ENCODE measurements at regions not wholly inside any gene's neighbourhood (a gene's known extent, or its start where the extent isn't known, plus 50 kb on each side); places are given as distances from the start of the nearest gene placed in this dataset.
"Not testable (repeated sequence)": the region's sequence is repeated elsewhere in the genome, so short reads cannot be mapped to it uniquely, and the experiment has no call there.

GRCh38 chr20:29320216-29320949 is 1937.1 kb upstream of the DEFB115 start:
- DNase-seq, result not testable (repeated sequence)

- DNase-seq, result not testable (repeated sequence)
These were observed 1933.6 kb upstream of the DEFB115 start for GRCh38 chr20:29323631-29324515.

- not testable (repeated sequence) for DNase-seq
These were observed 1932.8 kb upstream of the DEFB115 start for GRCh38 chr20:29324516-29325303.

GRCh38 chr20:29325304-29325640 is 1932.2 kb upstream of the DEFB115 start:
- DNase-seq, result no peak

- not testable (repeated sequence) for DNase-seq
These were observed 1931.7 kb upstream of the DEFB115 start for GRCh38 chr20:29325781-29326180.

- no peak for DNase-seq
These were observed 1930.9 kb upstream of the DEFB115 start for GRCh38 chr20:29326376-29327070.

GRCh38 chr20:29327600-29328420 is 1929.7 kb upstream of the DEFB115 start:
- not testable (repeated sequence) for DNase-seq

- DNase-seq, result not testable (repeated sequence)
These were observed 1926.9 kb upstream of the DEFB115 start for GRCh38 chr20:29330429-29331115.

- DNase-seq, result no peak
These were observed 1907.6 kb upstream of the DEFB115 start for GRCh38 chr20:29349836-29350235.

GRCh38 chr20:29375937-29376336 is 1881.5 kb upstream of the DEFB115 start:
- DNase-seq, result not testable (repeated sequence)

GRCh38 chr20:29392853-29393252 is 1864.6 kb upstream of the DEFB115 start:
- not testable (repeated sequence) for DNase-seq

GRCh38 chr20:29408034-29408695 is 1849.3 kb upstream of the DEFB115 start:
- no peak for DNase-seq

- DNase-seq, result not testable (repeated sequence)
These were observed 1848.8 kb upstream of the DEFB115 start for GRCh38 chr20:29408707-29409106.

- DNase-seq, result not testable (repeated sequence)
These were observed 1848.2 kb upstream of the DEFB115 start for GRCh38 chr20:29409160-29409689.

- DNase-seq, result no peak
These were observed 1847.3 kb upstream of the DEFB115 start for GRCh38 chr20:29409833-29410805.

- no peak for DNase-seq
These were observed 1846.5 kb upstream of the DEFB115 start for GRCh38 chr20:29410806-29411457.

- not testable (repeated sequence) for DNase-seq
These were observed 1846.0 kb upstream of the DEFB115 start for GRCh38 chr20:29411458-29411820.

- no peak for DNase-seq
These were observed 1838.1 kb upstream of the DEFB115 start for GRCh38 chr20:29419378-29419777.
